ENCODE measurements at regions not wholly inside any gene's neighbourhood (a gene's known extent, or its start where the extent isn't known, plus 50 kb on each side); places are given as distances from the start of the nearest gene placed in this dataset.

DNA sequence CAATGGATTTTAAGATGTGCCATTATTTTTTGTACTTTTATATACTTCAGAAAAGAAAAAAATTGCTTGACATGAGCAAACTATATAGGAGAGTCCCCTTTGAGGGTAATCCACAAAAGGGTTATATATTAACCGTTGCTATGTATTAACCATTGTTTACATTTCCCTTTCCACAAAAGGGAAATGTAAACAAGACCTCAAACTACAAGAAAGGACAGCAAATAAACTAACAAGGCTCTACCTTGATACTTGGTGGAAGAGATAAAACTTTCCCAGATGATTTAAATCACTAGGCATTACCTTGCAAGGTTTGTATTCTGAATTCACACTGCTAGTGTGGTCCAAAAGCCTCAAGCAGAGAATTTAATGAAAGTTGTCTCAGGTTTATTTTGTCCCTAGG is 616.3 kb upstream of the BCHE start:
- TF ChIP-seq EP300 (IDR thresholded peaks at IDR 0.05; ENCODE audit: borderline replicate concordance in 1 of 2, low read depth in 1 of 2, low read length in 1 of 2) (no peak), FOXJ3 (CRISPR knock-in tag; IDR thresholded peaks at IDR 0.05) (no peak), MXI1 (IDR thresholded peaks at IDR 0.05; ENCODE audit: low read depth, low read length) (no peak), CHD2 (IDR thresholded peaks at IDR 0.05; ENCODE audit: low read length, partially characterized antibody) (no peak)
- TF ChIP-seq, protein P1, sequence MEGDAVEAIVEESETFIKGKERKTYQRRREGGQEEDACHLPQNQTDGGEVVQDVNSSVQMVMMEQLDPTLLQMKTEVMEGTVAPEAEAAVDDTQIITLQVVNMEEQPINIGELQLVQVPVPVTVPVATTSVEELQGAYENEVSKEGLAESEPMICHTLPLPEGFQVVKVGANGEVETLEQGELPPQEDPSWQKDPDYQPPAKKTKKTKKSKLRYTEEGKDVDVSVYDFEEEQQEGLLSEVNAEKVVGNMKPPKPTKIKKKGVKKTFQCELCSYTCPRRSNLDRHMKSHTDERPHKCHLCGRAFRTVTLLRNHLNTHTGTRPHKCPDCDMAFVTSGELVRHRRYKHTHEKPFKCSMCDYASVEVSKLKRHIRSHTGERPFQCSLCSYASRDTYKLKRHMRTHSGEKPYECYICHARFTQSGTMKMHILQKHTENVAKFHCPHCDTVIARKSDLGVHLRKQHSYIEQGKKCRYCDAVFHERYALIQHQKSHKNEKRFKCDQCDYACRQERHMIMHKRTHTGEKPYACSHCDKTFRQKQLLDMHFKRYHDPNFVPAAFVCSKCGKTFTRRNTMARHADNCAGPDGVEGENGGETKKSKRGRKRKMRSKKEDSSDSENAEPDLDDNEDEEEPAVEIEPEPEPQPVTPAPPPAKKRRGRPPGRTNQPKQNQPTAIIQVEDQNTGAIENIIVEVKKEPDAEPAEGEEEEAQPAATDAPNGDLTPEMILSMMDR (IDR thresholded peaks at IDR 0.05): no peak
- TF ChIP-seq, protein P2, sequence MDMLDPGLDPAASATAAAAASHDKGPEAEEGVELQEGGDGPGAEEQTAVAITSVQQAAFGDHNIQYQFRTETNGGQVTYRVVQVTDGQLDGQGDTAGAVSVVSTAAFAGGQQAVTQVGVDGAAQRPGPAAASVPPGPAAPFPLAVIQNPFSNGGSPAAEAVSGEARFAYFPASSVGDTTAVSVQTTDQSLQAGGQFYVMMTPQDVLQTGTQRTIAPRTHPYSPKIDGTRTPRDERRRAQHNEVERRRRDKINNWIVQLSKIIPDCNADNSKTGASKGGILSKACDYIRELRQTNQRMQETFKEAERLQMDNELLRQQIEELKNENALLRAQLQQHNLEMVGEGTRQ (IDR thresholded peaks at IDR 0.05; ENCODE audit: borderline replicate concordance, low read depth, low read length): no peak
- TF ChIP-seq, protein P3, sequence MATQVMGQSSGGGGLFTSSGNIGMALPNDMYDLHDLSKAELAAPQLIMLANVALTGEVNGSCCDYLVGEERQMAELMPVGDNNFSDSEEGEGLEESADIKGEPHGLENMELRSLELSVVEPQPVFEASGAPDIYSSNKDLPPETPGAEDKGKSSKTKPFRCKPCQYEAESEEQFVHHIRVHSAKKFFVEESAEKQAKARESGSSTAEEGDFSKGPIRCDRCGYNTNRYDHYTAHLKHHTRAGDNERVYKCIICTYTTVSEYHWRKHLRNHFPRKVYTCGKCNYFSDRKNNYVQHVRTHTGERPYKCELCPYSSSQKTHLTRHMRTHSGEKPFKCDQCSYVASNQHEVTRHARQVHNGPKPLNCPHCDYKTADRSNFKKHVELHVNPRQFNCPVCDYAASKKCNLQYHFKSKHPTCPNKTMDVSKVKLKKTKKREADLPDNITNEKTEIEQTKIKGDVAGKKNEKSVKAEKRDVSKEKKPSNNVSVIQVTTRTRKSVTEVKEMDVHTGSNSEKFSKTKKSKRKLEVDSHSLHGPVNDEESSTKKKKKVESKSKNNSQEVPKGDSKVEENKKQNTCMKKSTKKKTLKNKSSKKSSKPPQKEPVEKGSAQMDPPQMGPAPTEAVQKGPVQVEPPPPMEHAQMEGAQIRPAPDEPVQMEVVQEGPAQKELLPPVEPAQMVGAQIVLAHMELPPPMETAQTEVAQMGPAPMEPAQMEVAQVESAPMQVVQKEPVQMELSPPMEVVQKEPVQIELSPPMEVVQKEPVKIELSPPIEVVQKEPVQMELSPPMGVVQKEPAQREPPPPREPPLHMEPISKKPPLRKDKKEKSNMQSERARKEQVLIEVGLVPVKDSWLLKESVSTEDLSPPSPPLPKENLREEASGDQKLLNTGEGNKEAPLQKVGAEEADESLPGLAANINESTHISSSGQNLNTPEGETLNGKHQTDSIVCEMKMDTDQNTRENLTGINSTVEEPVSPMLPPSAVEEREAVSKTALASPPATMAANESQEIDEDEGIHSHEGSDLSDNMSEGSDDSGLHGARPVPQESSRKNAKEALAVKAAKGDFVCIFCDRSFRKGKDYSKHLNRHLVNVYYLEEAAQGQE (IDR thresholded peaks at IDR 0.05; ENCODE audit: low read depth, low read length): no peak
